HUES6 (cell line): ENCODE measurements at regions not wholly inside any gene's neighbourhood (a gene's known extent, or its start where the extent isn't known, plus 50 kb on each side); places are given as distances from the start of the nearest gene placed in this dataset.

ENCODE experiments used
- H3K27ac ChIP-seq: 2 replicates; pipeline ENCODE4 v1.7.0; 2013; ENCODE audit warnings: low read depth, mild to moderate bottlenecking, low read length, inconsistent platforms
- H3K27me3 ChIP-seq: 2 replicates; pipeline ENCODE4 v1.6.1; 2013; ENCODE audit warnings: low read length; ENCODE audit not compliant: control insufficient read depth, insufficient read depth
- H3K36me3 ChIP-seq: 2 replicates; pipeline ENCODE4 v1.6.1; 2013; ENCODE audit warnings: low read length; ENCODE audit not compliant: control insufficient read depth, insufficient read depth
- H3K4me1 ChIP-seq: 2 replicates; pipeline ENCODE4 v1.6.1; 2013; ENCODE audit warnings: low read length; ENCODE audit not compliant: control insufficient read depth, insufficient read depth
- H3K4me3 ChIP-seq: 2 replicates; pipeline ENCODE4 v1.5.1; 2013; ENCODE audit warnings: low read depth, low read length
- H3K9ac ChIP-seq: one replicate; pipeline ENCODE4 v1.6.1; 2013; ENCODE audit warnings: mild to moderate bottlenecking, low read length
- H3K9me3 ChIP-seq: 2 replicates; pipeline ENCODE4 v1.6.1; 2013; ENCODE audit warnings: low read depth, low read length; ENCODE audit not compliant: control insufficient read depth, insufficient read depth

GRCh38 chr9:77084094-77084493 lies 64.6 kb downstream of the FOXB2 start:
- no peak overlapping the region for H3K27ac ChIP-seq
- peaks cover 15% of the 10 kb centered on the region; the same call in 1 of the 2 replicates for H3K27me3 ChIP-seq
- no peaks in the 10 kb centered on the region for H3K36me3 ChIP-seq
- H3K9me3 ChIP-seq: peaks cover 9% of the 10 kb centered on the region
- no peak overlapping the region for H3K4me3 ChIP-seq
- peaks cover 27% of the 10 kb centered on the region for H3K4me1 ChIP-seq
- no peak overlapping the region for H3K9ac ChIP-seq

GRCh38 chr9:77085416-77085815 lies 66.0 kb downstream of the FOXB2 start:
- no peak overlapping the region for H3K9ac ChIP-seq
- peaks cover 1% of the 10 kb centered on the region; the same call in 1 of the 2 replicates for H3K9me3 ChIP-seq
- H3K4me1 ChIP-seq: peaks cover 27% of the 10 kb centered on the region
- no peaks in the 10 kb centered on the region for H3K36me3 ChIP-seq
- no peak overlapping the region for H3K27ac ChIP-seq
- peaks cover 15% of the 10 kb centered on the region; the same call in 1 of the 2 replicates for H3K27me3 ChIP-seq
- no peak overlapping the region for H3K4me3 ChIP-seq

GRCh38 chr9:77087506-77087905 lies 68.1 kb downstream of the FOXB2 start:
- H3K27ac ChIP-seq: no peak overlapping the region
- H3K4me1 ChIP-seq: peaks cover 36% of the 10 kb centered on the region
- no peak overlapping the region for H3K4me3 ChIP-seq

GRCh38 chr9:77092536-77092935 lies 73.1 kb downstream of the FOXB2 start:
- 0 out of 2 replicates have a peak overlapping the region, but pooled peaks have one; percentile 18 for H3K27ac ChIP-seq
- H3K9ac ChIP-seq: no peak overlapping the region
- H3K4me1 ChIP-seq: peaks cover 15% of the 10 kb centered on the region
- H3K27me3 ChIP-seq: no peaks in the 10 kb centered on the region
- H3K36me3 ChIP-seq: no peaks in the 10 kb centered on the region
- H3K9me3 ChIP-seq: 0 out of 2 replicates have a peak, but pooled peaks cover 4% of the 10 kb centered on the region
- no peak overlapping the region for H3K4me3 ChIP-seq

More at GRCh38 chr9:77087506-77087905, 68.1 kb downstream of the FOXB2 start:
- H3K27me3 ChIP-seq: peaks cover 15% of the 10 kb centered on the region; the same call in 1 of the 2 replicates
- H3K9me3 ChIP-seq: 0 out of 2 replicates have a peak, but pooled peaks cover 4% of the 10 kb centered on the region
- no peak overlapping the region for H3K9ac ChIP-seq
- no peaks in the 10 kb centered on the region for H3K36me3 ChIP-seq

- no peak overlapping the region for H3K9ac ChIP-seq
- H3K4me3 ChIP-seq: no peak overlapping the region
- no peaks in the 10 kb centered on the region for H3K27me3 ChIP-seq
- 0 out of 2 replicates have a peak, but pooled peaks cover 4% of the 10 kb centered on the region for H3K9me3 ChIP-seq
- H3K36me3 ChIP-seq: no peaks in the 10 kb centered on the region
- no peak overlapping the region for H3K27ac ChIP-seq
- H3K4me1 ChIP-seq: peaks cover 16% of the 10 kb centered on the region
Measured at GRCh38 chr9:77094150-77094549, 74.7 kb downstream of the FOXB2 start.

GRCh38 chr9:77097335-77097734 lies 77.9 kb downstream of the FOXB2 start:
- H3K27ac ChIP-seq: no peak overlapping the region
- no peaks in the 10 kb centered on the region for H3K27me3 ChIP-seq
- H3K4me1 ChIP-seq: peaks cover 11% of the 10 kb centered on the region
- no peak overlapping the region for H3K4me3 ChIP-seq
- peaks cover 3% of the 10 kb centered on the region; the same call in 1 of the 2 replicates for H3K9me3 ChIP-seq
- no peak overlapping the region for H3K9ac ChIP-seq
- H3K36me3 ChIP-seq: no peaks in the 10 kb centered on the region

GRCh38 chr9:77099388-77099787 lies 77.9 kb upstream of the VPS13A start:
- H3K4me3 ChIP-seq: no peak overlapping the region
- H3K27me3 ChIP-seq: no peaks in the 10 kb centered on the region
- H3K36me3 ChIP-seq: no peaks in the 10 kb centered on the region
- no peak overlapping the region for H3K27ac ChIP-seq
- H3K9ac ChIP-seq: no peak overlapping the region
- 0 out of 2 replicates have a peak, but pooled peaks cover 3% of the 10 kb centered on the region for H3K4me1 ChIP-seq
- H3K9me3 ChIP-seq: peaks cover 3% of the 10 kb centered on the region; the same call in 1 of the 2 replicates

- Histone ChIP-seq H3K27me3 (no peaks in the 10 kb centered on the region), H3K9me3 (no peaks in the 10 kb centered on the region; the same call in 1 of the 2 replicates), H3K36me3 (no peaks in the 10 kb centered on the region), H3K27ac (no peak overlapping the region), H3K4me3 (no peak overlapping the region), H3K9ac (no peak overlapping the region), H3K4me1 (no peaks in the 10 kb centered on the region)
Measured at GRCh38 chr9:77111408-77111807, 65.9 kb upstream of the VPS13A start.

GRCh38 chr9:77125665-77126064 lies 51.7 kb upstream of the VPS13A start:
- Histone ChIP-seq H3K4me1 (peaks cover 28% of the 10 kb centered on the region; the same call in 1 of the 2 replicates), H3K27me3 (no peaks in the 10 kb centered on the region), H3K36me3 (no peaks in the 10 kb centered on the region), H3K9ac (no peak overlapping the region), H3K9me3 (peaks cover 16% of the 10 kb centered on the region), H3K27ac (no peak overlapping the region), H3K4me3 (no peak overlapping the region)

GRCh38 chr9:77127071-77127470 lies 50.3 kb upstream of the VPS13A start:
- Histone ChIP-seq H3K27me3 (no peaks in the 10 kb centered on the region), H3K4me3 (no peak overlapping the region), H3K9ac (no peak overlapping the region), H3K27ac (no peak overlapping the region), H3K36me3 (no peaks in the 10 kb centered on the region), H3K4me1 (peaks cover 28% of the 10 kb centered on the region; the same call in 1 of the 2 replicates), H3K9me3 (peaks cover 18% of the 10 kb centered on the region)
